DMS 273 (cell line): ENCODE measurements at regions not wholly inside any gene's neighbourhood (a gene's known extent, or its start where the extent isn't known, plus 50 kb on each side); places are given as distances from the start of the nearest gene placed in this dataset.

Experiments used
- DNase-seq: peaks from one replicate; lab custom pipeline; 2025; ENCODE audit not compliant: unreplicated experiment; lab: John Stamatoyannopoulos, UW

DNA sequence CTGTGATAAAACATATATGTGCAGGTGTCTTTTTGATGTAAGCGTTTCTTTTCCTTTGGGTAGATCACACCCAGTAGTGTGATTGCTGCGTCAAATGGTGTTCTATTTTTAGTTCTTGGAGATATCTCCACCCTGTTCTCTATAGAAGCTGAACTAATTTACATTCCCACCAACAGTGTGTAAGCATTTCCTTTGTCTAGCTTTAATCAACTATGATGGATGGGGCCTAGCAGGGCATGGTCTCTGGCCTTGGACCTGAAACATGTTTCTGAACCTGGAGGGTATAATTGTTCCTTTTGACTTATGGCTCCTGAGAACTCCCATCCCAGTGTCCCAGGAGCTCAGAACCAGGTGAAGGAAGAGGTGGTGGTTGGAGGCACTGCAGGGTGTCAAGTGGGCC lies 93.9 kb downstream of the HAPSTR1 start:
- DNase-seq, result no peak

DNA sequence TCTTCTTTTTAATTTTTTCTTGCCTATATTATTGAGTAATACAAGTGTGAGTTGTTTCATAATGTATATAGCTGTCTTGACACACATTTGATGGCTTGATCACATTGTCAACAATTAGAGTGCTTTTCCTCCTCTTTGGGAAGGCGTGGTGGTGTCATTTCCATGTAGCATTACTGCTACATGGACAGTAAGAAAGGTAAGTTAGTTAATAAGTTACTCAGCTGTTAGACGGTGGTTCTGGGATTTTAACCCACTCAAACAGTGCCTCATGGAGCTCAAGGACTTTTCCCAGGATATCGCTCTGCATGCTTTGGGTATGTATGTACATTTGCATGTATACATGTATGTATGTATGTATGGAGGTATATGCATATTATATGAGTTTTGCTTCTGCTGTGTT lies 94.6 kb downstream of the HAPSTR1 start:
- DNase-seq, result no peak

DNA sequence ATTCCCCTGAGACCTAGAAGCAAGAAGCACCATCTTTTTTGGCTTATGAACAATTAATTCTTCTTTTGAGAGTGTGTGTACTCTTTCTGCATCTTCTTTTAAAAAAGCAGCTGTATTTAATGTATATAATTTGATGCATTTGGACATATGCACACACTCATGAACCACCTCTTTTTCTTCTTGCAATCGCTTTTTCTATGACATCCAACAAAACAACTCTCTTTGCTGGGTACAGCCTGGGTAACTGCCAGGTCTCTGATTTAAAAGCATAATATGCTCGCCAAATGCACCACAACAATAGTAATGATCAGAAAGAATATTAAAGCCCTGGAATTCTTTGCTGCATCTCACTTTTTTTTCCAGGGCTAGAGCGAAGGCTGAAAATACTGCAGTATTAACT lies 97.3 kb downstream of the HAPSTR1 start:
- DNase-seq, result no peak

DNA sequence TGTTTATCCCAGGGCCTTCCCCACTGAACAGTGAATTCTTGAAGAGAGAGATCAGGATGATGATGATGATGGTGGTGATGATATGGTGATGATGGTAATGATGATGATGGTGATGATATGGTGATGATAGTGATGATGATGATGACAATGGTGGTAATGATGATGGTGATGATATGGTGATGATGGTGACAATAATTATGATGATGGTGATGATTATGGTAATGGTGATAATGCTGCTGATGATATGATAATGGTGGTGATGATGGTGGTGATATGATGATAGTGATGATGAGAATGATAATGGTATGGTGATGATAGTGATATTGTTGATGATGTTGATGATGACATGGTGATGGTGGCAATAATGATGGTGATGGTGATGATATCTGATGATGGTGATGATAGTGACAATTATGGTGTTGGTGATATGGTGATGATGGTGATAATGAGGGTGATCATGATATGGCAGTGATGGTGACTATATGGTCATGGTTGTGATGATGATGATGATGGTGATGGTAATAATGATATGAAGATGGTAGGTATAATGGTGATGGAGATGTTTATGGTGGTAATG lies 99.9 kb downstream of the HAPSTR1 start:
- no peak for DNase-seq

DNA sequence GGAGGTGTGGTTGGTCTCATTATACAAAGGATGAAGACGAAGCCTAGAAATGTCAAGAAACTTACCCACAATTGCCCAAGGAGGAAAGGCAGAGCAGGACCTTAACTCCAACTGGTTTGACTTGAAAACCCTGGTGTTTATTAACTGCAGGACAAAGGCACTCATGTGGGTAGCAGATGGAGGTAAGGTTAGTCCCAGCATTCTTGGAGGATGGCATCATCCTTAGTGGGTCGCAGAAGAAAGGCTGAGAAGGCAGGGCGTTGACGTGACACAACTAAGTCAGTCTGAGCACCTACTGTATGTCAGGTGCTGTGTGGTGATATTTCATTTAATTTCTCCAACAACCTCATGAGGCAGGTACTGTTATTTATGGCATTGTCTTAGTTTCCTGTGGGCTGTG lies 101.3 kb downstream of the HAPSTR1 start:
- DNase-seq, result no peak

DNA sequence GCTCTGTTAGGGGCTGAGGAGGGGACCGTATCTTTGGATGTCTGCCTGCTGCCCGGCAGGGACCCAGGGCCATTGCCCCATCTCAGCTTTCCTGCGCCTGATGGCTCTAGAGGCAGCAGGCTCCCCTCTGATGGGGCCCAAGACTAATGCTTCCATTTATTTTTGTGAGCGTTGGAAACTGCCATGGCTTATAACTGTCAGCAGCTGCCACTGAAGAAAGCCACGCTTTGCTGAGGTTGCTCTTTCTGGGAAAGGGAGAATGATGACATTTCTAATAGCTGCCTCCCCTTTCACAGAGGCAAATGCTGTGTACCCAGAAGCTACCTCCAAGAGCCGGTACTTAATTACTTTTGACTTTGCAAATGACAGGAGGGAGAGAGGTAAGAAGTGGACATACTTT lies 103.8 kb downstream of the HAPSTR1 start:
- no peak for DNase-seq

DNA sequence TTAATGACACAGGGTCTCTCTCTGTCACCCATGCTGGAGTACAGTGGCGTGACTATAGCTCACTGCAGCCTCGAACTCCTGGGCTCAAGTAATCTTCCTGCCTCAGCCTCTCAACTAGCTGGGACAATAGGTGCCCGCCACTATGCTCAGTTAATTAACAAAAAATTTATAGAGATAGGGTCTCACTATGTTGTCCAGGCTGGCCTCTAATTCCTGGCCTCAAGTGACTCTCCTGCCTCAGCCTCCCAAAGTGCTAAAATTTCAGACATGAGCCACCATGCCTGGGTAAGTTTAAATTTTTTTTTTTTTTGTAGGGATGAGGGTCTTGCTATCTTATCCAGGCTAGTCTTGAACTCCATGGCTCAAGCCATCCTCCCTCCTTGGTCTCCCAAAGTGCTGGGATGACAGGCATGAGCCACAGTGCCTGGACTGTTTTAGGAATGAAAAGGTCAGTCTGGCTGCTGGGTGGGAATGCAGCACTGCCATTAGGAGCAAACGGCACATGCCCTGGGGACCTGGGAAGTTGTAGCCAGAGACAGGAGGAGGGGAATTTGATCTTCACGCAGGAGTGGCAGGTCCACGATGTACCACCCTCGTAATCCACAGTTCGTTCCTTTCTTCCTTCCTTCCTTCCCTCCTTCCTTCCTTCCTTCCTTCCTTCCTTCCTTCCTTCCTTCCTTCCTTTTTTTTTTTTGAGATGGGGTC lies 106.7 kb downstream of the HAPSTR1 start:
- DNase-seq, result no peak

DNA sequence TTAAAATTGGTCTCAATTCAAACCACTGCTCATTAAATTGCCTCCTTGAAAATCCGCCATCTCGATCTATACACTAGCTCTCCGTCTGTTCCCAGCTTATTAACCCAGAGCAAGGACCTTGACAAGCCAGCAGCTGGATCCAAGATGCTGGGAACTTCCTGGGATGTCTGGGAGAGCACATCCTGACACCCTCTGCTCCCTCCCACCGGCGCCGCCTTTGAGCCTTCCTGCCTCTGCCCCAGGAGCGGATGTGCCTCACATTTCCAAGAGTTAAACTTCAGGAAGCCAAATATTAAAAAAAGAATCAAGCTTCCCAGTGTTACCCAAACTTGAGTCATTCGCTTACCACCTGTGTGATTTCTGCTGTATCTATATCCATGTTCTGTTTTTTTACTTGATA lies 107.9 kb downstream of the HAPSTR1 start:
- DNase-seq, result no peak

DNA sequence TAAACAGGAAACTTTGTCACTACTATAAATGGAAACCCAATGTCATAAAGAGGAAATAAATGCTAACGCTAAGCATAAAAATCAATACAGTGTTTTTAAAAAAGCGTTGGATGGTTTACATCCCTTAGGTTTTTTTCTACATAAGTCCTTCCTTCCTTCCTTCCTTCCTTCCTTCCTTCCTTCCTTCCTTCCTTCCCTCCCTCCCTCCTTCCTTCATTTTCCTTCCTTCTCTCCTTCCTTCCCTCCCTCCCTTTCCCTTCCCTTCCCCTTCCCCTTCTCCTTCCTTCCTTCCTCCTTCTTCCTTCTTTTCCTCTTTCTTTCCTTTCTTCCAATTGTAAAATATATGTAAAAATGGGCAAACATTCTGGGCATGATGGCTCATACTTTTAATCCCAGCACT lies 108.3 kb downstream of the HAPSTR1 start:
- DNase-seq, result no peak

DNA sequence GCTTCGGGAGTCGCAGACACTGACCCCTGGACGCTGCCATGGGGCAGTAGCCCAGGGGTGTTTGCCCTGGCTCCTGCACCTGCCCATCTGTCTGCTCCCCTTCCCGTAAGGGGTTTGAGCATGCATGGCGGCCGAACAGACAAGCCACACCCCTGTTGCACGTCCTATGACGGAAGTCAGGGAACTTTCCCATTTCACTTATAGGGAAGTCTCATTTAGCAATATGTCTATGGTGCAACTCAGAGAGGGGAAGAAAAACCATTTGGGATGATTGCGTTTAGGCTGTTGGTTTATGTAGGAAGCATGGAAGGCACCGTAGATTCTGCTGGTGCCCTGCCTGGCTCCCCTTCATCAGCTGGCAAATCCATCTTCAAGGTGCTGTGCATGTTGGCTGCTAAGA lies 112.5 kb downstream of the HAPSTR1 start:
- DNase-seq, result no peak

DNA sequence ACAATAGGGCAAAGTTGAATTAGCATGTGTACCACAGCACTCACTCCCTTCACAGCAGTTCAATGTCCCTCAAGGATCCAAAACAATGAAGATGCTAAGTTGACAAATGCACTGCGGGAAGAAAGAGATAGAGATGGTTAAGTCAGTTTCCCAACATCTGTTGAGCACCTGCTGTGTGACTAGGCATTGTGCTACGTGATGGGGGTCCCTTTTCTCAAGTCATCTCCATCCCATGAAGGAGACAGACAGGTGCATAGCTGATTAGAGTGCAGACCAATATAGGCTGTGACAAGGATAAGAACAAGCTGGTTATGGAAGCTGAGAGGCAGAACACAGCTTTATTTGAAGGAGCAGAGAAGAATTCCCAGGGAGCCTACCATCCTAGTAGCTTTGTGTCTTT lies 114.2 kb downstream of the HAPSTR1 start:
- DNase-seq, result no peak

DNA sequence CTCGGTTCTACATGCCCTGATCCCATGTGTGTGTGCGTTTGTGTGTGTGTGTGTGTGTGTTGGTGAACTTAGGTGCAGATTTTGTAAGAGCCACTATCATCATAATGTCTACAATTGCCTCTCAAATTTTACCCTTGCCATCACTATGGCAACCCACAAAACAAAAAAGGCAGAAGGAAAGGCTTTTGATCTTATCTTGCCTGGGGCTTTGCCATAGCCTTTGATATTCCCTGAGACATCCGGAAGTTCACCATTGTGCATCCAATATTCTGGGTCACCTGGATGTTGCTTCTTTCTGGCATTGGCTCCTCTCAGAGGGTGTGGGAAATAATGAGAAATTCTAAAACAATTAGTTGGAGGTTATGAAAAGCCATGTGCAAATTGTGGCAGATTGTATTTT lies 114.7 kb downstream of the HAPSTR1 start:
- no peak for DNase-seq

DNA sequence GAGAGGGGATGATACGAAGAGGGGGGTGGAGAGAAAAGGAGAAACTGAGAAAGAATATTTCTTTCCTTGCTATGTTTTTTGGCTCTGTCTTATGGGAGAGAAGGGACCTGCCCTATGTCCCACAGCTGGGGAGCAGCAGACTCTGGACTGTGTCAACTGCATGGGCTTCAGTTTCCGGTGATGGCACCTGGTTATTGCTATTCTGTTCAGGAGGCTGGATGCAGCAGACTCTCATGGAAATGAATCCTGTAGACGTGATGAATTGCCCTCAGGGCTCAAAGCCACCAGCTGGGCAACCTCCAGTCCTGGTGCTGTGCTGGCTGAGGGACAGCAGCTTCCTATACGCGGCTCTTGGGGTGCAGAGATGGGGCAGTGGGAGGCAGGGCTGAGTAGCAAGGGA lies 121.2 kb downstream of the HAPSTR1 start:
- no peak for DNase-seq

DNA sequence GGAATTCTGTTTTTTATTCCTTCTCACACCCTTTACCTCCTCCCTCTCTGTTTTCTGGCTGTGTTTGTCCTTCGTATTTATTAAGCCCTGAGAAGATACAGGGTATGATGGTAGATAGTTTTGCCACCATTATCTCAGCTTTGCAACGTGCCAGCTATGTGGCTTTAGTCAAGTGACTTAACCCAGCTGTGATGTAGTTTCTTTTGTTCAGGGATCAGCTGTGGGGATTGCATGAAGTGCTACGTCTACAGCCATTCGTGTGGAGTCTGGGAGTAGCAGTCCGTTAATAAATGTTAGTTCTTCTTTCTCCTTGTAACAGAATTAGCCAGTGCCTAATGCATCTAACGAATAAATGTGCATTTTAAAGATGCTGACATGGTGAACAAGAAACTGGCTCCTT lies 128.4 kb downstream of the HAPSTR1 start:
- DNase-seq, result no peak

DNA sequence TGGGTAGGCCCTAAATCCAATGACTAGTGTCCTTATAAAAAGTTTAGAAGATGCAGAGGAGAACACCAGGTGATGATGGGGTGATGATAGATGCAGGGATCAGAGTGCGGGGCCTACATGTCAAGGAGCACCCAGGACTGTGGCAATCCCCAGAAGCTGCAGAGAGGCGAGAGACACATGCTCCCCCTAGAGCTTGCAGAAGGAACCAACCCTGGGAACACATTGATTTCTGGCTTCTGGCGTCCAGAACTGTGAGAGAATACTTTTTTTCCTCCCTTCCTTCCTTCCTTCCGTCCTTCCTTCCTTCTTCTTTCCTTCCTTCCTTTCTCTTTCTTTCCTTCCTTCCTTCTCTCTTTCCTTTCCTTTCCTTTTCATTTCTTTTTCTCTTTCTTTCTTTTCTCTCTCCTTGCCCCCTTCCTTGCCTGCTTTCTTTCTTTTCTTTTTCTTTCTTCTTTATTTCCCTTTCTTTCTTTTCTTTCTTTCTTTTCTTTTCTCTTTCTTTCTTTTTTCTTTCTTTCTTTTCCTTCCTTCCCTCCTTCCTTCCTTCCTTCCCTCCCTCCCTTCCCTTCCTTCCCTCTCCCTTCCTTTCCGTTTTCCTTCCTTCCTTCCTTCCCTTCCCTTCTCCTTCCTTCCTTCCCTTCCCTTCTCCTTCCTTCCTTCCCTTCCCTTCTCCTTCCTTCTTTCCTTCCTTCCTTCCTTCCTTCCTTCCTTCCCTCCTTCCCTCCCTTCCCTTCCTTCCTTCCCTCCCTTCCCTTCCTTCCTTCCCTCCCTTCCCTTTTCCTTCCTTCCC lies 134.3 kb downstream of the HAPSTR1 start:
- peak; percentile 47 for DNase-seq

DNA sequence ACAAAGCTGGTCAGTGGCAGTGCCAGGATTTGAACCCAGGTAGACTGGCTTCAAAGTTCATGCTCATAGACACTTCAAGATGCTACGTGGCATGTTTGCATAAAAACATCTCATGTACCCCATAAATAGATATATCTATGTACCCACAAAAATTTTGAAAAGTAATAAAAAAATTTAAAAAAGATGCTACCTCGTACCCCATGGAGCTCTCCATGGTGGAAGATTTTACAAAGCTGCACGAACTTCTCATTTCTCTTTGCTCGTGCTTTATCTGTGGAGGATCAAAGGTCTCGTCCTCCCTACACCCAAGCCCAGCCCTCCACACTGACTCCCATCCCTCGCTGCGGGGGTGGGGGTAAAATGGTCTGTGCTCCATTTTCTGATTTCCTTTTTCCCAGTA lies 135.5 kb downstream of the HAPSTR1 start:
- DNase-seq, result no peak

DNA sequence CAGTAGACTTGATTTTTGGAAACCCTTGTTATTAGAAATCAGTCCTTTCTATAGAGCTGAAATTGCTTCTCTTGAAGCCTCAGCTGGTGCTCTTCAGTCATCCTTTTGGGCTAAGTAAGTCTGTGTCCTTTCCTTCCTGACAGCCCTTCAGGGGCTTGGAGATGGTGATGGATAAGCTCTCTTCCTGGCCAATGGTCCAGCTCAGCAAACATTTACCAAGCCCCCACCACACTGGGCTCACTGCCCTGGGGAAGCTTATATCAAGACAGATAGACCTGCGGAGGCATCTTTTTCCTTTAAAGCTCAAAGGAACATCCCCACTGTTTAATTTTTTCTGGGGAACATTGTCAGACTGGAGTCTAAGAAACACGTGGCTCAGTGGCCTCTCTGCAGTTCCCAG lies 139.6 kb downstream of the HAPSTR1 start:
- DNase-seq, result no peak

DNA sequence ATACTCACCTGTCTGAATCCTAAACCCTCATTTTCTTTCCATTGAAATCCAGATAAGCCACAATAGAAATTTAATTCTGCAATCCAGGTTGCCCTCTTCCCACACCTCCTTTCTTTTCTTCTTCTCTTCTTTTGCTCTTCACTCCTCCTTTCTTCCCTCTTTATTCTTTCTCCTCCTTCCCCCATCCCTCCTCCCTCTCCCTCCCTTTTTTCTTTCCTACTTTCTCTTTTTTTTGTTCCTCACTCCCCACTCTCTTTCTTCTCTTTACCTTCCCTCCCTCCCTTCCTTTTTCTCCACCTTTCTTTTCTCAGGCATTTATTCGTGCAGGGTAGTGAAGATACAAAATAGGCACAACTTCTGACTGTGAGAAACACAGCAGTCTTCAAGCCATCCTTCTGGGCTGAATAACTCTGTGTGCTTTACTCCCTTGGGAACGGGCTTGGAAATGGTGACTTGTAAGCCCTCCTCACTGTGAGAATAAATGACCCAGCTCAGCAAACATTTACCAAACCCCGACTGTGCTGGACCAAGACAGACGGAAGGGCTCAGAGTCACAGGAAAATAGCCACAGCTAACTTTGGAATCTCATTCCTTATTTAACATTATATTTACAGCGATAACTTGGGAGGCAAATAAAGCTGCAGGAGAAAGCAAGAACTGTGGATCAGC lies 140.8 kb downstream of the HAPSTR1 start:
- DNase-seq, result no peak

DNA sequence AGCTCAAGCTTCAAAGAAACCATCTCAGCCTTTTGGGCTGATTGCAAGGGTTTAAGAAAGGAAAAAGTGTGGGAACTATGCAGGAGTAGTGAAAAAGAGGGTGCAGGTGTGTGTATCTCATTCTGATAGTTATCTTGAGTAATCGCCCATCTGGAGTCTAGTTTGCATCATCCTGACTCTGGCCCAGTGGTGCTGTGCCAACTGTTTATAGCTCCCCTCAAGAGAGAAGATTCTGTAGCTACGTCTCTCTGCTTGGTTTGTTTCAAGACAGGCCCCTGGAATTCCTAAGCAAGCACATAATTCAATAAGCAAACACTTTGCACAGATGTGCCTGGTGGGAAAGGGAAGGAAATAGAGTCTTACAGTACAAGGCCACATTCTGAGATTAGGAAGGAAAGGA lies 144.4 kb downstream of the HAPSTR1 start:
- DNase-seq, result peak; percentile 59

DNA sequence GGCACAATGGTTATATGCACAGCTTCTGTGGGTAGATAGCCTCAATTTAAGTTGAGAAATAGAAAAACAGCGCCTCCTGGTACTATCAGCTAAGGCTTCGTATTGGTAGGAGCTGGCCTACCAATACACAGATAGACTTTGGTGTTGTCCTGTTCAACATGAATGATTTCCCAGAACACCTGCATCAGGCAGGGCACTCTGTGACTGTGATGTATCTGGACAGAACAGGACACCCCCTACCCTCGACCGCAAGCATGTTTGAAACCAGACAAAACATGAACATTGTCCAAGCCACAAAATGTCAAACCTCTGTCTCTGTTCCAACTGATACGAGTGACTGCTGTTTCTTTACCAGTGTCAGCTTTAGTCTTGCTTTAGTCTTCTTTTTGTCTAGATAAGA lies 144.9 kb downstream of the HAPSTR1 start:
- no peak for DNase-seq

DNA sequence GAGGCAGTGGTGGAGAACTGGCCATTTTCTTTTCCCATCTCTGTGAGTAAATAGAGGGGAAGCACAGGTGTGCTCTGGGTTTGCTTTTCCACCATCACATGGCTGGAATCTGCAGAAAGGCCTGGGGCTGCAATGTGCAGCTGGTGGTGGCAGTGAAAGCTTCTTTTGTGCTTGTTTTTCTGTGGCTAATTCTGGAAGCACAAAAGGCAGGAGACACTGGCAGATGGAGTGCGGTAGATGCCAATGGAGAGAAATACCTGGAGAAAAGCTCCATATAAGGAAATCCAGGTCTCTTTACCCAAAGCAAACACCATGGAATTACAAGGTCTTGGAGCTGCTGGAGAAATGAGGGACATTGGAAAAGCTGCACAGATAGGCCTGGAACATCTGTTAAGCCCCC lies 146.9 kb downstream of the HAPSTR1 start:
- no peak for DNase-seq

DNA sequence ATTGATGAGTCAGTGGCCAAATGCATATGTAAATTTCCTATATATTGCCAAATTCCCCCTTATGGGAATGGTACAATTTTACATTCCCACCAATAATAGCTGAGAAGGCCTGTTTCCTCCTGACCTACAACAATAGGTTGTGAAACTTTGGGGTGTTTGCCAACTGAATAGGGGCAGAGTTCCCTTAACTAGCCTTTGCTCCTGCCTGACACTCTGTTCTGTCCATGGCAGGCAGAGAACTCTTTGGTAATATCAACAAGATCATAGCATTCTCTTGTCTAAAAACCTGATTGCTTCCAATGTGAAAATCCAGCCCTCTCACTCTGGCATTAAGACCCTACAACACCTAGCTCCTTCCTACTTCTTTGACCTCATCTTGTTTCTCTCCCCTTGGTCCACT lies 149.7 kb downstream of the HAPSTR1 start:
- DNase-seq, result no peak
